B cell (primary cell): ENCODE measurements at regions not wholly inside any gene's neighbourhood (a gene's known extent, or its start where the extent isn't known, plus 50 kb on each side); places are given as distances from the start of the nearest gene placed in this dataset.

Experiments used
- EZH2 ChIP-seq: IDR thresholded peaks from 2 replicates; pipeline ENCODE4 v1.6.1; 2012; ENCODE audit warnings: borderline replicate concordance, low read depth, mild to moderate bottlenecking, moderate library complexity, low read length; ENCODE audit not compliant: insufficient read depth, poor library complexity, severe bottlenecking
- TF ChIP-seq, protein P1 (sequence below): fragments of 200-600 bp; IDR thresholded peaks from one replicate; pipeline ENCODE4 v1.8.0; 2022; ENCODE audit warnings: antibody characterized with exemption, mild to moderate bottlenecking

DNA sequence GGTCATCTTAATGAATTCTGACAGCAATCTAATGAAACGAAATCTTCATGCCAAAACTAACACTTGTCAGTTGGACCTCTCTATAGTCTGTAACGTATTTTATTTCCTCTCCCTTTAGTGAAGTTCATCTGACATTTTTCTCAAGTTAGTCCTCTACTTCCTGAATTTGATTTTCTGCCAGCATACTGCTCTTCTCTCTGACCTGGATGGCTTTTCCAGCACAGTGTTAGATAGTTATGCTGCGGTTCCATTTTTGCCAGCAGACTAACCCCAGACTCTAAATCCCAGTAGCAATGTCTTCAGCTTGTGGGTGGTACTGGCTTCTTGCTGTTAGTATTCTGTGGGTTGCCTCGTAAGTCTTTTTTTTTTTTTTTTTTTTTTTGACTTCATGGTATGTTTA lies 146.7 kb upstream of the VEGFC start:
- TF ChIP-seq, protein P1, sequence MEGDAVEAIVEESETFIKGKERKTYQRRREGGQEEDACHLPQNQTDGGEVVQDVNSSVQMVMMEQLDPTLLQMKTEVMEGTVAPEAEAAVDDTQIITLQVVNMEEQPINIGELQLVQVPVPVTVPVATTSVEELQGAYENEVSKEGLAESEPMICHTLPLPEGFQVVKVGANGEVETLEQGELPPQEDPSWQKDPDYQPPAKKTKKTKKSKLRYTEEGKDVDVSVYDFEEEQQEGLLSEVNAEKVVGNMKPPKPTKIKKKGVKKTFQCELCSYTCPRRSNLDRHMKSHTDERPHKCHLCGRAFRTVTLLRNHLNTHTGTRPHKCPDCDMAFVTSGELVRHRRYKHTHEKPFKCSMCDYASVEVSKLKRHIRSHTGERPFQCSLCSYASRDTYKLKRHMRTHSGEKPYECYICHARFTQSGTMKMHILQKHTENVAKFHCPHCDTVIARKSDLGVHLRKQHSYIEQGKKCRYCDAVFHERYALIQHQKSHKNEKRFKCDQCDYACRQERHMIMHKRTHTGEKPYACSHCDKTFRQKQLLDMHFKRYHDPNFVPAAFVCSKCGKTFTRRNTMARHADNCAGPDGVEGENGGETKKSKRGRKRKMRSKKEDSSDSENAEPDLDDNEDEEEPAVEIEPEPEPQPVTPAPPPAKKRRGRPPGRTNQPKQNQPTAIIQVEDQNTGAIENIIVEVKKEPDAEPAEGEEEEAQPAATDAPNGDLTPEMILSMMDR = no peak
- TF ChIP-seq EZH2 = no peak
